A549 (cell line): ENCODE measurements at regions not wholly inside any gene's neighbourhood (a gene's known extent, or its start where the extent isn't known, plus 50 kb on each side); places are given as distances from the start of the nearest gene placed in this dataset.

Experiments
- CEBPB ChIP-seq, 2 experiments: fragments of >200 bp in 1 of 2; sonication (Bioruptor Twin) in 1 of 2; formaldehyde crosslinking in 1 of 2; IDR thresholded peaks; 2 replicates each; pipeline ENCODE4 v1.6.1; 2012 to 2016
- HOXA7 ChIP-seq: fragments of 250-450 bp; sonication (Bioruptor Pico); IDR thresholded peaks from 2 replicates; pipeline ENCODE4 v1.5.0; 2020; ENCODE audit warnings: mild to moderate bottlenecking, moderate library complexity
- JUN ChIP-seq, 2 experiments: fragments of >200 bp; sonication (Bioruptor Twin); formaldehyde crosslinking; IDR thresholded peaks; 2 replicates in 1 of 2; 3 replicates in 1 of 2; pipeline ENCODE4 v1.6.1; 2016 to 2017
- NFE2L2 ChIP-seq: fragments of 150-350 bp; conservative IDR thresholded peaks from 2 replicates; pipeline ENCODE4 v1.6.1; 2014; ENCODE audit warnings: low read length
- RAD21 ChIP-seq, 2 experiments: fragments of >200 bp in 1 of 2; sonication (Bioruptor Twin) in 1 of 2; formaldehyde crosslinking in 1 of 2; IDR thresholded peaks in 1 of 2; conservative IDR thresholded peaks in 1 of 2; 2 replicates in 1 of 2; 3 replicates in 1 of 2; pipeline ENCODE4 v1.6.1; 2012 to 2018; ENCODE audit warnings: inconsistent platforms in 1 of 2
- RCOR1 ChIP-seq: fragments of 150-350 bp; IDR thresholded peaks from 2 replicates; pipeline ENCODE4 v1.6.1; 2014; ENCODE audit warnings: antibody characterized with exemption, low read length, low read depth
- RNF2 ChIP-seq: fragments of 200-600 bp; sonication (generic); IDR thresholded peaks from 2 replicates; pipeline ENCODE4 v1.6.1; 2016; ENCODE audit warnings: low read depth, mild to moderate bottlenecking, antibody characterized with exemption, moderate library complexity, borderline replicate concordance
- TF ChIP-seq, protein P1 (sequence below): fragments of >200 bp; sonication (Bioruptor Twin); formaldehyde crosslinking; IDR thresholded peaks from 3 replicates; pipeline ENCODE4 v1.5.1; 2016
- TF ChIP-seq, protein P2 (sequence below): fragments of 200-600 bp; sonication (generic); IDR thresholded peaks from 2 replicates; pipeline ENCODE4 v1.6.1; 2016; ENCODE audit warnings: antibody characterized with exemption, mild to moderate bottlenecking, moderate library complexity
- TF ChIP-seq, protein P3 (sequence below): IDR thresholded peaks from 2 replicates; pipeline ENCODE4 v1.6.1; 2012
- TF ChIP-seq, protein P4 (sequence below): IDR thresholded peaks from 2 replicates; pipeline ENCODE4 v1.6.1; 2012; ENCODE audit warnings: low read depth, borderline replicate concordance

DNA sequence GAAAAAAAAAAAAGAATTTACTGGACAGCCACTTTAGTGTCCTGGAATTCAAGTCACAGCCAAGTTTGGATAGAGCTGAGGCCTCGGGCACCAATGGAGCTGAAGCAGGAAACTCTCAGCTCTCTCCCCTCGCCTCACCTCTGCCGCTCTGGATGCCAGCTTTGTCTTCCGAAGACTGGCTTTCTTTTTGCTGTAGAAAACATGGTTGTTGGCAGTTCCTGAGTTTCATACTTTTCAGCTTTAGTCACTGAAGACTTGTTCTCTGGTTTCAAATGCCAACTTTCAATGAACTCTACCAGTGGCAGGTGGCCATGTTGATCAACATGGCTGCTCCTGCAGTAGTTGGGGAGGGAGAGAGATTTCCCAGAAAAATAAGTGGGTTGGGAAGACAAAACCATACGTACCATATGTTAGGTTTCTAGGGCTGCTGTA is 142.2 kb downstream of the SNX18 start:
- no peak for TF ChIP-seq CEBPB (IDR thresholded peaks at IDR 0.05)
- TF ChIP-seq RNF2 = no peak
- TF ChIP-seq, protein P1, sequence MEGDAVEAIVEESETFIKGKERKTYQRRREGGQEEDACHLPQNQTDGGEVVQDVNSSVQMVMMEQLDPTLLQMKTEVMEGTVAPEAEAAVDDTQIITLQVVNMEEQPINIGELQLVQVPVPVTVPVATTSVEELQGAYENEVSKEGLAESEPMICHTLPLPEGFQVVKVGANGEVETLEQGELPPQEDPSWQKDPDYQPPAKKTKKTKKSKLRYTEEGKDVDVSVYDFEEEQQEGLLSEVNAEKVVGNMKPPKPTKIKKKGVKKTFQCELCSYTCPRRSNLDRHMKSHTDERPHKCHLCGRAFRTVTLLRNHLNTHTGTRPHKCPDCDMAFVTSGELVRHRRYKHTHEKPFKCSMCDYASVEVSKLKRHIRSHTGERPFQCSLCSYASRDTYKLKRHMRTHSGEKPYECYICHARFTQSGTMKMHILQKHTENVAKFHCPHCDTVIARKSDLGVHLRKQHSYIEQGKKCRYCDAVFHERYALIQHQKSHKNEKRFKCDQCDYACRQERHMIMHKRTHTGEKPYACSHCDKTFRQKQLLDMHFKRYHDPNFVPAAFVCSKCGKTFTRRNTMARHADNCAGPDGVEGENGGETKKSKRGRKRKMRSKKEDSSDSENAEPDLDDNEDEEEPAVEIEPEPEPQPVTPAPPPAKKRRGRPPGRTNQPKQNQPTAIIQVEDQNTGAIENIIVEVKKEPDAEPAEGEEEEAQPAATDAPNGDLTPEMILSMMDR = no peak
- TF ChIP-seq NFE2L2 = no peak
- TF ChIP-seq JUN (IDR thresholded peaks at IDR 0.05) = no peak
- TF ChIP-seq, protein P2, sequence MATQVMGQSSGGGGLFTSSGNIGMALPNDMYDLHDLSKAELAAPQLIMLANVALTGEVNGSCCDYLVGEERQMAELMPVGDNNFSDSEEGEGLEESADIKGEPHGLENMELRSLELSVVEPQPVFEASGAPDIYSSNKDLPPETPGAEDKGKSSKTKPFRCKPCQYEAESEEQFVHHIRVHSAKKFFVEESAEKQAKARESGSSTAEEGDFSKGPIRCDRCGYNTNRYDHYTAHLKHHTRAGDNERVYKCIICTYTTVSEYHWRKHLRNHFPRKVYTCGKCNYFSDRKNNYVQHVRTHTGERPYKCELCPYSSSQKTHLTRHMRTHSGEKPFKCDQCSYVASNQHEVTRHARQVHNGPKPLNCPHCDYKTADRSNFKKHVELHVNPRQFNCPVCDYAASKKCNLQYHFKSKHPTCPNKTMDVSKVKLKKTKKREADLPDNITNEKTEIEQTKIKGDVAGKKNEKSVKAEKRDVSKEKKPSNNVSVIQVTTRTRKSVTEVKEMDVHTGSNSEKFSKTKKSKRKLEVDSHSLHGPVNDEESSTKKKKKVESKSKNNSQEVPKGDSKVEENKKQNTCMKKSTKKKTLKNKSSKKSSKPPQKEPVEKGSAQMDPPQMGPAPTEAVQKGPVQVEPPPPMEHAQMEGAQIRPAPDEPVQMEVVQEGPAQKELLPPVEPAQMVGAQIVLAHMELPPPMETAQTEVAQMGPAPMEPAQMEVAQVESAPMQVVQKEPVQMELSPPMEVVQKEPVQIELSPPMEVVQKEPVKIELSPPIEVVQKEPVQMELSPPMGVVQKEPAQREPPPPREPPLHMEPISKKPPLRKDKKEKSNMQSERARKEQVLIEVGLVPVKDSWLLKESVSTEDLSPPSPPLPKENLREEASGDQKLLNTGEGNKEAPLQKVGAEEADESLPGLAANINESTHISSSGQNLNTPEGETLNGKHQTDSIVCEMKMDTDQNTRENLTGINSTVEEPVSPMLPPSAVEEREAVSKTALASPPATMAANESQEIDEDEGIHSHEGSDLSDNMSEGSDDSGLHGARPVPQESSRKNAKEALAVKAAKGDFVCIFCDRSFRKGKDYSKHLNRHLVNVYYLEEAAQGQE = no peak
- no peak for TF ChIP-seq HOXA7 (CRISPR knock-in tag)
- no peak for TF ChIP-seq RCOR1
- no peak for TF ChIP-seq RAD21 (conservative IDR thresholded peaks at IDR 0.05 in 1 of 2, IDR thresholded peaks at IDR 0.05 in 1 of 2)
- TF ChIP-seq, protein P3, sequence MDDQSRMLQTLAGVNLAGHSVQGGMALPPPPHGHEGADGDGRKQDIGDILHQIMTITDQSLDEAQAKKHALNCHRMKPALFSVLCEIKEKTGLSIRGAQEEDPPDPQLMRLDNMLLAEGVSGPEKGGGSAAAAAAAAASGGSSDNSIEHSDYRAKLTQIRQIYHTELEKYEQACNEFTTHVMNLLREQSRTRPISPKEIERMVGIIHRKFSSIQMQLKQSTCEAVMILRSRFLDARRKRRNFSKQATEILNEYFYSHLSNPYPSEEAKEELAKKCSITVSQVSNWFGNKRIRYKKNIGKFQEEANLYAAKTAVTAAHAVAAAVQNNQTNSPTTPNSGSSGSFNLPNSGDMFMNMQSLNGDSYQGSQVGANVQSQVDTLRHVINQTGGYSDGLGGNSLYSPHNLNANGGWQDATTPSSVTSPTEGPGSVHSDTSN = no peak
- TF ChIP-seq, protein P4, sequence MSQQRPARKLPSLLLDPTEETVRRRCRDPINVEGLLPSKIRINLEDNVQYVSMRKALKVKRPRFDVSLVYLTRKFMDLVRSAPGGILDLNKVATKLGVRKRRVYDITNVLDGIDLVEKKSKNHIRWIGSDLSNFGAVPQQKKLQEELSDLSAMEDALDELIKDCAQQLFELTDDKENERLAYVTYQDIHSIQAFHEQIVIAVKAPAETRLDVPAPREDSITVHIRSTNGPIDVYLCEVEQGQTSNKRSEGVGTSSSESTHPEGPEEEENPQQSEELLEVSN = no peak
